ENCODE measurements at regions not wholly inside any gene's neighbourhood (a gene's known extent, or its start where the extent isn't known, plus 50 kb on each side); places are given as distances from the start of the nearest gene placed in this dataset.

GRCh38 chr13:85741017-85741416, 58.2 kb downstream of the SLITRK6 start:
- TF ChIP-seq GATA1 (IDR thresholded peaks at IDR 0.05; ENCODE audit: low read depth, low read length) (no peak), POLR2A (IDR thresholded peaks at IDR 0.05; ENCODE audit: low read length) (no peak)

Data from erythroblast (primary cell).